22Rv1 (cell line): ENCODE measurements at regions not wholly inside any gene's neighbourhood (a gene's known extent, or its start where the extent isn't known, plus 50 kb on each side); places are given as distances from the start of the nearest gene placed in this dataset.

Source experiments
- ZFX ChIP-seq: fragments of 450-650 bp; IDR thresholded peaks from 2 replicates; pipeline ENCODE4 v1.6.1; 2017; ENCODE audit warnings: antibody characterized with exemption, borderline replicate concordance
- TF ChIP-seq, protein P1 (sequence below): fragments of 450-650 bp; IDR thresholded peaks from 2 replicates; pipeline ENCODE4 v1.5.1; 2017; ENCODE audit warnings: mild to moderate bottlenecking

GRCh38 chr10:36476399-36476798 lies 649.0 kb upstream of the ANKRD30A start:
- TF ChIP-seq, protein P1, sequence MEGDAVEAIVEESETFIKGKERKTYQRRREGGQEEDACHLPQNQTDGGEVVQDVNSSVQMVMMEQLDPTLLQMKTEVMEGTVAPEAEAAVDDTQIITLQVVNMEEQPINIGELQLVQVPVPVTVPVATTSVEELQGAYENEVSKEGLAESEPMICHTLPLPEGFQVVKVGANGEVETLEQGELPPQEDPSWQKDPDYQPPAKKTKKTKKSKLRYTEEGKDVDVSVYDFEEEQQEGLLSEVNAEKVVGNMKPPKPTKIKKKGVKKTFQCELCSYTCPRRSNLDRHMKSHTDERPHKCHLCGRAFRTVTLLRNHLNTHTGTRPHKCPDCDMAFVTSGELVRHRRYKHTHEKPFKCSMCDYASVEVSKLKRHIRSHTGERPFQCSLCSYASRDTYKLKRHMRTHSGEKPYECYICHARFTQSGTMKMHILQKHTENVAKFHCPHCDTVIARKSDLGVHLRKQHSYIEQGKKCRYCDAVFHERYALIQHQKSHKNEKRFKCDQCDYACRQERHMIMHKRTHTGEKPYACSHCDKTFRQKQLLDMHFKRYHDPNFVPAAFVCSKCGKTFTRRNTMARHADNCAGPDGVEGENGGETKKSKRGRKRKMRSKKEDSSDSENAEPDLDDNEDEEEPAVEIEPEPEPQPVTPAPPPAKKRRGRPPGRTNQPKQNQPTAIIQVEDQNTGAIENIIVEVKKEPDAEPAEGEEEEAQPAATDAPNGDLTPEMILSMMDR = no peak
- TF ChIP-seq ZFX = no peak
